ENCODE measurements at regions not wholly inside any gene's neighbourhood (a gene's known extent, or its start where the extent isn't known, plus 50 kb on each side); places are given as distances from the start of the nearest gene placed in this dataset.

- Histone ChIP-seq H3K79me2 (ENCODE audit: control insufficient read depth, insufficient read depth, low read length) (no peaks in the 10 kb centered on the region), H3K27me3 (replicated peaks in 1 of 2; ENCODE audit: control insufficient read depth in 2 of 2, insufficient read depth in 2 of 2, low read length in 1 of 2) (no peaks in the 10 kb centered on the region; a peak in 1 of 4 replicates), H3K4me1 (ENCODE audit: control insufficient read depth, insufficient read depth, low read length) (no peaks in the 10 kb centered on the region), H3K36me3 (ENCODE audit: control insufficient read depth in 2 of 2, insufficient read depth in 2 of 2, low read length in 1 of 2) (no peaks in the 10 kb centered on the region), H3K27ac (ENCODE audit: control insufficient read depth, insufficient read depth) (no peak overlapping the region), H2AFZ (ENCODE audit: control insufficient read depth, low read depth, low read length) (no peak overlapping the region), H3K9me3 (replicated peaks; ENCODE audit: control insufficient read depth, insufficient read depth, low read length) (no peaks in the 10 kb centered on the region), H4K20me1 (ENCODE audit: control insufficient read depth, insufficient read depth) (no peaks in the 10 kb centered on the region), H3K4me2 (ENCODE audit: control insufficient read depth, insufficient read depth) (no peak overlapping the region), H3K4me3 (no peak overlapping the region), H3K9ac (ENCODE audit: control insufficient read depth, insufficient read depth, low read length) (no peak overlapping the region)
- DNase-seq (ENCODE audit: low read depth, low spot score) (no peak), ATAC-seq (no peak), FAIRE-seq (no peak)
- BruUV-seq (replicated peaks), result no TSS peak
- ChIA-PET CTCF (no interaction called here), SMC1A (ENCODE audit: uncharacterized antibody, unreplicated experiment) (no interaction called here), RAD21 (ENCODE audit: unreplicated experiment) (no interaction called here), POLR2A (no interaction called here)
- in situ Hi-C loops (cut with MboI) (no loop called here), intact Hi-C loops (cut with micrococcal nuclease; ENCODE audit: unreplicated experiment) (no loop called here)
- no peak for TF ChIP-seq GATAD2B (conservative IDR thresholded peaks at IDR 0.05; ENCODE audit: low read depth)
- no peak for TF ChIP-seq IRF3 (IDR thresholded peaks at IDR 0.05)
- no peak for TF ChIP-seq SKIL (IDR thresholded peaks at IDR 0.05; ENCODE audit: low read depth, poor library complexity, severe bottlenecking)
- no peak for TF ChIP-seq KDM1A (IDR thresholded peaks at IDR 0.05; ENCODE audit: borderline replicate concordance)
- no peak for TF ChIP-seq JUNB (IDR thresholded peaks at IDR 0.05)
- no peak for TF ChIP-seq DPF2 (IDR thresholded peaks at IDR 0.05)
- TF ChIP-seq ATF3 (IDR thresholded peaks at IDR 0.05; ENCODE audit: borderline replicate concordance, extremely low read depth, low read depth, low read length), result no peak
- no peak for TF ChIP-seq SIX5 (IDR thresholded peaks at IDR 0.05; ENCODE audit: low read depth, low read length, severe bottlenecking)
- no peak for TF ChIP-seq ZBTB40 (IDR thresholded peaks at IDR 0.05; ENCODE audit: borderline replicate concordance)
- WGBS (ENCODE audit: insufficient coverage, insufficient replicate concordance, low lambda C conversion rate, missing lambda C conversion rate), result 67% methylated on average over 4 of the region's 4 CpGs
Observed at GRCh38 chr4:41454423-41454822, 83.5 kb upstream of the LIMCH1 start.
